B cell (primary cell): ENCODE measurements at regions not wholly inside any gene's neighbourhood (a gene's known extent, or its start where the extent isn't known, plus 50 kb on each side); places are given as distances from the start of the nearest gene placed in this dataset.

ENCODE experiments used
- ATAC-seq: fragments of 200-7000 bp; cut with Tn5 transposase; one replicate; pipeline ENCODE4 v1.10.0; 2021; ENCODE audit warnings: low read depth, mild to moderate bottlenecking, moderate number of reproducible peaks, moderate library complexity
- CTCF ChIA-PET: fragments of 350-600 bp; sonication (Branson Sonifier 250); formaldehyde crosslinking; loops from one replicate; lab custom pipeline; 2021; ENCODE audit warnings: antibody characterized with exemption, inconsistent platforms; lab: Charles Lee
- POLR2A ChIA-PET: fragments of 350-600 bp; sonication (Branson Sonifier 250); formaldehyde crosslinking; loops from one replicate; lab custom pipeline; 2021; ENCODE audit warnings: antibody characterized with exemption; lab: Charles Lee
- DNase-seq: peaks from one replicate; pipeline ENCODE4 v3.0.0; 2013
- H2AFZ ChIP-seq: 2 replicates; pipeline ENCODE4 v1.6.1; 2012; ENCODE audit warnings: mild to moderate bottlenecking, low read depth, low read length; ENCODE audit not compliant: insufficient read depth, poor library complexity, severe bottlenecking
- H3K27ac ChIP-seq, 2 donors: 1 replicate in 1 of 2; 2 replicates in 1 of 2; pipeline ENCODE4 v1.5.1; 2012 to 2013; ENCODE audit warnings: low read length in 2 of 2, mild to moderate bottlenecking in 2 of 2, moderate library complexity in 1 of 2
- H3K27me3 ChIP-seq, 4 experiments: fragments of 200-600 bp in 1 of 4; sonication (generic) in 1 of 4; replicated peaks in 1 of 4; 1 replicate in 2 of 4; 2 replicates in 2 of 4; pipeline versions ENCODE4 v1.6.1 to v1.7.0; 2013 to 2016; ENCODE audit warnings: low read length in 3 of 4, mild to moderate bottlenecking in 2 of 4, mixed read lengths in 1 of 4, moderate library complexity in 1 of 4; ENCODE audit not compliant: insufficient read depth in 4 of 4, control insufficient read depth in 3 of 4; ENCODE audit errors: control extremely low read depth in 1 of 4
- H3K36me3 ChIP-seq, 2 experiments: replicated peaks in 1 of 2; 1 replicate in 1 of 2; 2 replicates in 1 of 2; pipeline versions ENCODE4 v1.6.1 to v1.7.1; 2013; ENCODE audit warnings: low read length in 1 of 2; ENCODE audit not compliant: insufficient read depth in 2 of 2, control insufficient read depth in 1 of 2; ENCODE audit errors: control extremely low read depth in 1 of 2, extremely low read depth in 1 of 2
- H3K4me1 ChIP-seq, 2 donors: fragments of 200-600 bp in 1 of 2; sonication (generic) in 1 of 2; 1 replicate in 1 of 2; 2 replicates in 1 of 2; pipeline versions ENCODE4 v1.5.1 to v1.6.1; 2013 to 2017; ENCODE audit warnings: low read length in 2 of 2; ENCODE audit not compliant: control insufficient read depth in 2 of 2, insufficient read depth in 2 of 2
- H3K4me2 ChIP-seq: replicated peaks from 2 replicates; pipeline ENCODE3; 2012; ENCODE audit warnings: mild to moderate bottlenecking, low read depth, low read length; ENCODE audit not compliant: poor library complexity, severe bottlenecking
- H3K4me3 ChIP-seq, 5 experiments: fragments of 200-600 bp in 1 of 5; sonication (generic) in 1 of 5; 1 replicate in 3 of 5; 2 replicates in 2 of 5; pipeline versions ENCODE4 v1.5.1 to v1.7.0; 2011 to 2016; ENCODE audit warnings: low read length in 4 of 5, mild to moderate bottlenecking in 4 of 5, low read depth in 2 of 5, control low read depth in 1 of 5, moderate library complexity in 1 of 5; ENCODE audit not compliant: insufficient read depth in 1 of 5; ENCODE audit errors: control extremely low read depth in 1 of 5, extremely low read depth in 1 of 5
- H3K79me2 ChIP-seq: fragments of 200-600 bp; sonication (generic); one replicate; pipeline ENCODE4 v1.6.0; 2016; ENCODE audit warnings: low read length; ENCODE audit not compliant: control insufficient read depth, insufficient read depth
- H3K9ac ChIP-seq: fragments of 200-600 bp; sonication (generic); 2 replicates; pipeline ENCODE4 v1.6.1; 2017; ENCODE audit warnings: mild to moderate bottlenecking, low read length, moderate library complexity
- H3K9me3 ChIP-seq, 3 donors: one replicate each; pipeline versions ENCODE4 v1.6.1 to v1.7.1; 2013; ENCODE audit warnings: low read length in 2 of 3; ENCODE audit not compliant: control insufficient read depth in 2 of 3, insufficient read depth in 1 of 3; ENCODE audit errors: control extremely low read depth in 1 of 3
- H4K20me1 ChIP-seq: 2 replicates; pipeline ENCODE4 v1.6.0; 2012; ENCODE audit warnings: mild to moderate bottlenecking, low read length; ENCODE audit not compliant: insufficient read depth, control insufficient read depth, poor library complexity, severe bottlenecking
- H3K27ac Mint-ChIP-seq: one replicate; pipeline ENCODE4 v1.8.0; 2021; ENCODE audit warnings: mixed read lengths
- H3K27me3 Mint-ChIP-seq: one replicate; pipeline ENCODE4 v1.8.0; 2021; ENCODE audit warnings: mixed read lengths
- H3K4me1 Mint-ChIP-seq: one replicate; pipeline ENCODE4 v1.8.0; 2021; ENCODE audit warnings: mixed read lengths
- H3K4me3 Mint-ChIP-seq: one replicate; pipeline ENCODE4 v1.8.0; 2021; ENCODE audit warnings: mixed read lengths
- H3K9me3 Mint-ChIP-seq: one replicate; pipeline ENCODE4 v1.8.0; 2022; ENCODE audit warnings: mixed read lengths; ENCODE audit not compliant: insufficient read depth
- EZH2 ChIP-seq: IDR thresholded peaks from 2 replicates; pipeline ENCODE4 v1.6.1; 2012; ENCODE audit warnings: borderline replicate concordance, low read depth, mild to moderate bottlenecking, moderate library complexity, low read length; ENCODE audit not compliant: insufficient read depth, poor library complexity, severe bottlenecking
- WGBS: methylation state at CpG from one replicate; pipeline ENCODE4 v1.1.5; 2013; ENCODE audit warnings: missing lambda C conversion rate; ENCODE audit not compliant: insufficient coverage; 5-methylcytosine and 5-hydroxymethylcytosine counted together
- intact Hi-C: fragments of 100-400 bp; cut with micrococcal nuclease; formaldehyde crosslinking; loops from one replicate; pipeline ENCODE4 v1.10.0; 2022
- TF ChIP-seq, protein P1 (sequence below): fragments of 200-600 bp; IDR thresholded peaks from one replicate; pipeline ENCODE4 v1.8.0; 2022; ENCODE audit warnings: antibody characterized with exemption, mild to moderate bottlenecking

DNA sequence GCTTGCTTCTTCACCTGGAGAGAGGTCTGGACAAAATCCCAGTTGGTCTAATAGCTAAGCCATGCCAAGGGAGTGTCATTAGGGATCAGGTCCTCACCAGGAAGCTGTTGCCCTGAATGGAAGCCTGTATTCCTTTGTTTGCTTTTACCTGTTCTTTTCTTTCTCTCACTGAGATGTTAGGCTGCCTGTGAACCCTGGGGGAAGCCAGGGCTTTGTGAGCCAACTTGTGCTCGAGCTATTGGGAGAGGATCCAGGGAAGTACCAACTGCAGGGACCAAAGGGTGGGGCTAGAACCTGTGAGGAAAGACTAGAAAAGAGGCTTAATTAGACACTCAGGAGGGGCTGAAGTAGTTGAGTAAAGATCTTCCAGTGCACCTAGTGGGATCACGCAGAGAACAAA lies 451.2 kb upstream of the TLE4 start:
- Mint-ChIP-seq H3K27me3 (peaks cover 7% of the 10 kb centered on the region), H3K4me3 (no peak overlapping the region), H3K27ac (no peak overlapping the region), H3K9me3 (no peaks in the 10 kb centered on the region), H3K4me1 (no peaks in the 10 kb centered on the region)
- Histone ChIP-seq H3K27ac (no peak overlapping the region), H3K27me3 (no peaks in the 10 kb centered on the region), H2AFZ (no peak overlapping the region), H3K9me3 (no peaks in the 10 kb centered on the region), H3K9ac (no peak overlapping the region), H3K4me3 (no peak overlapping the region), H3K79me2 (no peaks in the 10 kb centered on the region), H3K36me3 (no peaks in the 10 kb centered on the region), H3K4me1 (no peaks in the 10 kb centered on the region), H3K4me2 (no peak overlapping the region), H4K20me1 (no peaks in the 10 kb centered on the region)
- DNase-seq (no peak), ATAC-seq (no peak)
- POLR2A ChIA-PET = no interaction called here
- intact Hi-C loops = no loop called here
- no peak for TF ChIP-seq EZH2
- TF ChIP-seq, protein P1, sequence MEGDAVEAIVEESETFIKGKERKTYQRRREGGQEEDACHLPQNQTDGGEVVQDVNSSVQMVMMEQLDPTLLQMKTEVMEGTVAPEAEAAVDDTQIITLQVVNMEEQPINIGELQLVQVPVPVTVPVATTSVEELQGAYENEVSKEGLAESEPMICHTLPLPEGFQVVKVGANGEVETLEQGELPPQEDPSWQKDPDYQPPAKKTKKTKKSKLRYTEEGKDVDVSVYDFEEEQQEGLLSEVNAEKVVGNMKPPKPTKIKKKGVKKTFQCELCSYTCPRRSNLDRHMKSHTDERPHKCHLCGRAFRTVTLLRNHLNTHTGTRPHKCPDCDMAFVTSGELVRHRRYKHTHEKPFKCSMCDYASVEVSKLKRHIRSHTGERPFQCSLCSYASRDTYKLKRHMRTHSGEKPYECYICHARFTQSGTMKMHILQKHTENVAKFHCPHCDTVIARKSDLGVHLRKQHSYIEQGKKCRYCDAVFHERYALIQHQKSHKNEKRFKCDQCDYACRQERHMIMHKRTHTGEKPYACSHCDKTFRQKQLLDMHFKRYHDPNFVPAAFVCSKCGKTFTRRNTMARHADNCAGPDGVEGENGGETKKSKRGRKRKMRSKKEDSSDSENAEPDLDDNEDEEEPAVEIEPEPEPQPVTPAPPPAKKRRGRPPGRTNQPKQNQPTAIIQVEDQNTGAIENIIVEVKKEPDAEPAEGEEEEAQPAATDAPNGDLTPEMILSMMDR = no peak
- CTCF ChIA-PET = interaction anchor here (1.1 kb wide), 1 partner anchor 14 kb away, joined by 3 read pairs; no protein-coding TSS in a partner anchor
- 33% methylated on average over 1 of the region's 2 CpGs for WGBS

GRCh38 chr9:79120941-79121340 lies 450.8 kb upstream of the TLE4 start:
- no peak overlapping the region for H3K4me3 Mint-ChIP-seq
- Histone ChIP-seq H3K9ac (no peak overlapping the region), H3K4me3 (no peak overlapping the region), H3K27me3 (no peaks in the 10 kb centered on the region), H3K4me1 (no peaks in the 10 kb centered on the region), H2AFZ (no peak overlapping the region), H3K4me2 (no peak overlapping the region), H3K79me2 (no peaks in the 10 kb centered on the region), H3K36me3 (no peaks in the 10 kb centered on the region), H4K20me1 (no peaks in the 10 kb centered on the region), H3K9me3 (no peaks in the 10 kb centered on the region), H3K27ac (no peak overlapping the region)
- ATAC-seq (no peak), DNase-seq (no peak)
- no peaks in the 10 kb centered on the region for H3K4me1 Mint-ChIP-seq
- no peaks in the 10 kb centered on the region for H3K9me3 Mint-ChIP-seq
- POLR2A ChIA-PET = no interaction called here
- TF ChIP-seq EZH2 = no peak
- TF ChIP-seq, protein P1 = no peak
- peaks cover 7% of the 10 kb centered on the region for H3K27me3 Mint-ChIP-seq
- CTCF ChIA-PET = interaction anchor here (1.1 kb wide), 1 partner anchor 14 kb away, joined by 3 read pairs; no protein-coding TSS in a partner anchor
- H3K27ac Mint-ChIP-seq = no peak overlapping the region
- WGBS = no CpG with 5 or more reads among the region's 2 CpGs
- intact Hi-C loops = no loop called here
